ENCODE measurements at regions not wholly inside any gene's neighbourhood (a gene's known extent, or its start where the extent isn't known, plus 50 kb on each side); places are given as distances from the start of the nearest gene placed in this dataset.
A peak's percentile ranks its signal among the peaks of the same experiment; 100 is the strongest.

DNA sequence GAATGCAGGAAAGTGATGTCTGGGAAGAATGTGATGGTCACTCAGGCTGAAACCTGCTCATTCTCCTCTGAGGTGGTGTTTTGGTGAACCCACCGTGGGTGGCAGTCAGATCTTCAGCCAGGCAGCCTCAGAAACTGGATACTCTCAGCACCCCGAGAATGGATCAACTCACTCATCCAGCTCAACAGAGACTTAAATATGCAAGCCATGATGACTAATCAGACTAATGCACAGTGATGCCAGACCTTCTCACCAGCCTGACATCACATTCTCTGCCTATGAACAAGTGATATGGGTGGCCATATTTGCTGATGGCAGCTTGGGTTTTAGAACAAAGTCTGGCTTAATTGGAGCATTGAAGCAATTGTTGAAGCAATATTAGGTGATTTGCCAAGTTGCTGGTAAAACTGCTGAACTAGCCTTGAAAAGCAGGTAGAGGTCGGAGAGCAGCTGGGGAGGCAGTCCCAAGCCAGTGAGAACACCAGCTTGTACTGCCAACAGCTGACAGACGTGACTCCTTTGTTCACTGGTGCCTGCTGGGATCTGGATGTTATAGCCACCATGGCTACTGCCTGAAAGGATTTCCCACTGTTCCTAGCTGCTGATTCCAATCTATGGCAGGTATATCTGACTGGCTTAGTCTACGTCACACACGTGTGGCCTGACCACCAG, 608.1 kb downstream of the MID1IP1 start:
- Mint-ChIP-seq H3K27ac (no peak overlapping the region), H3K9me3 (peaks cover 13% of the 10 kb centered on the region), H3K4me3 (no peak overlapping the region), H3K27me3 (ENCODE audit: low read depth, poor library complexity) (peaks cover 21% of the 10 kb centered on the region), H3K4me1 (no peaks in the 10 kb centered on the region), H3K36me3 (ENCODE audit: low read depth) (no peaks in the 10 kb centered on the region)
- TF ChIP-seq, protein P1, sequence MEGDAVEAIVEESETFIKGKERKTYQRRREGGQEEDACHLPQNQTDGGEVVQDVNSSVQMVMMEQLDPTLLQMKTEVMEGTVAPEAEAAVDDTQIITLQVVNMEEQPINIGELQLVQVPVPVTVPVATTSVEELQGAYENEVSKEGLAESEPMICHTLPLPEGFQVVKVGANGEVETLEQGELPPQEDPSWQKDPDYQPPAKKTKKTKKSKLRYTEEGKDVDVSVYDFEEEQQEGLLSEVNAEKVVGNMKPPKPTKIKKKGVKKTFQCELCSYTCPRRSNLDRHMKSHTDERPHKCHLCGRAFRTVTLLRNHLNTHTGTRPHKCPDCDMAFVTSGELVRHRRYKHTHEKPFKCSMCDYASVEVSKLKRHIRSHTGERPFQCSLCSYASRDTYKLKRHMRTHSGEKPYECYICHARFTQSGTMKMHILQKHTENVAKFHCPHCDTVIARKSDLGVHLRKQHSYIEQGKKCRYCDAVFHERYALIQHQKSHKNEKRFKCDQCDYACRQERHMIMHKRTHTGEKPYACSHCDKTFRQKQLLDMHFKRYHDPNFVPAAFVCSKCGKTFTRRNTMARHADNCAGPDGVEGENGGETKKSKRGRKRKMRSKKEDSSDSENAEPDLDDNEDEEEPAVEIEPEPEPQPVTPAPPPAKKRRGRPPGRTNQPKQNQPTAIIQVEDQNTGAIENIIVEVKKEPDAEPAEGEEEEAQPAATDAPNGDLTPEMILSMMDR (IDR thresholded peaks at IDR 0.05) = no peak
- no peak for DNase-seq

DNA sequence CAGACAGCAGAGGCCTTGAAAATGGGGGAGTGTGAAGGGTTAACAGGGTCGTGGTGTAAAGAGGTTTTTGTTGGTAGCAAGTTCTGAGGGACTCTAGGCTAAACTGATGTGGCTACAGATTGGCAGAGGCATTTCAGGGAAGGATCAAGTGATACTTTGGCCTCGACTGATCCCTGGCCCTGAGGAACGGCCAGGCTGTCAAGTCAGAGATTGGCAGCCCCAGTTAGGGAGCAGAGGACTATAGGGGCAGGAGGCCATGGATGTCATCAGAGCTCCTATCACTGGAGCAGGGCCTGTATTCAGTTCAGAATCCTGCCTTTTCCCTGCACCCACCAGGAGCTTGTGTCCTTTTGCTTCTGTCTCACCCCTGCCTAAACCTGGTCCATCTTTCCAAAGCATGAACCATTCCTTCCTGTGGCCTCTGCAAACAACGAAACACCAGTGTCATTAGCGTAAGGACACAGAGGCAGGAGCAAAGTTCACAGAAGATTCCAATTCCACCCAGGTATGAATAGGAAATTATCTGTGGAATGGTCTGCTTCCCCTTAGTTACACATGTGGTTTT, 613.1 kb downstream of the MID1IP1 start:
- H3K4me3 Mint-ChIP-seq = no peak overlapping the region
- no peak overlapping the region for H3K27ac Mint-ChIP-seq
- H3K4me1 Mint-ChIP-seq = peaks cover 30% of the 10 kb centered on the region
- peaks cover 18% of the 10 kb centered on the region for H3K9me3 Mint-ChIP-seq
- TF ChIP-seq, protein P1 (IDR thresholded peaks at IDR 0.05) = no peak
- peaks cover 6% of the 10 kb centered on the region for H3K27me3 Mint-ChIP-seq (ENCODE audit: low read depth, poor library complexity)
- DNase-seq = no peak
- no peaks in the 10 kb centered on the region for H3K36me3 Mint-ChIP-seq (ENCODE audit: low read depth)

DNA sequence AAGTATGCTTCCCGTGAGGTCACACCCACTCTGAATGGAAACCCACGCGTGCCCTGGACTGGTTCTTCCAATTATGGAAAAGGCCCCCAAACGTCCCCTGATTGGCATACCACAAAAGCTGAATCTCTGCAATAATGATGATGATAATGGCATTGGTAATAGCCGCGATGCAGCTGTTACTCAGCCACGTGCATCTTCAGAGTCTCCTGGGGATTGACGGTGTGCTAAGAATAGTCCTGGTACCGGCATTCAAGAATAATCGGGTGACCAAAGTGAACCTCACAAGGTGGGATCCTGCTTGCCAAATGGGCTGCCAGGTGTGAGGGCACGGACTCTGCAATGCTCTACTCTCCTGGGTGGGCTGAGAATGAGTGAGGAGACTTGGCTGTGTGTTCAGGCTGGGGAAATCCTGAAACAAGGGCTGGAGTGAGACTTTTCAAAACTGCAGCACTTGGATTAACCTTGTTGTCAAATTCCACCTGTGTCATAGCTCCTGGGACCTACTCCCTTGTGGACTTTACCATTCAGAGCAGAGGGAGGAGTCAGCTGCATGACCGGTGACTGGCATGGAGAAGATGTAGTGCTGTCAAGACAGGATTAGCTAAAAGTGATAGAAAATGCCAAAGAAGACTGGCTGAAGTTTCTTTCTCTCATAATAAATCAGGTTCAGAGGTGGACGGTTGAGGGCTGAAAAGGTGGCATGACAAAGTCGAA, 615.4 kb downstream of the MID1IP1 start:
- Mint-ChIP-seq H3K4me1 (peaks cover 46% of the 10 kb centered on the region), H3K27me3 (ENCODE audit: low read depth, poor library complexity) (peaks cover 4% of the 10 kb centered on the region), H3K4me3 (no peak overlapping the region), H3K36me3 (ENCODE audit: low read depth) (no peaks in the 10 kb centered on the region), H3K9me3 (peaks cover 18% of the 10 kb centered on the region), H3K27ac (no peak overlapping the region)
- no peak for DNase-seq
- TF ChIP-seq, protein P1 (IDR thresholded peaks at IDR 0.05) = no peak

DNA sequence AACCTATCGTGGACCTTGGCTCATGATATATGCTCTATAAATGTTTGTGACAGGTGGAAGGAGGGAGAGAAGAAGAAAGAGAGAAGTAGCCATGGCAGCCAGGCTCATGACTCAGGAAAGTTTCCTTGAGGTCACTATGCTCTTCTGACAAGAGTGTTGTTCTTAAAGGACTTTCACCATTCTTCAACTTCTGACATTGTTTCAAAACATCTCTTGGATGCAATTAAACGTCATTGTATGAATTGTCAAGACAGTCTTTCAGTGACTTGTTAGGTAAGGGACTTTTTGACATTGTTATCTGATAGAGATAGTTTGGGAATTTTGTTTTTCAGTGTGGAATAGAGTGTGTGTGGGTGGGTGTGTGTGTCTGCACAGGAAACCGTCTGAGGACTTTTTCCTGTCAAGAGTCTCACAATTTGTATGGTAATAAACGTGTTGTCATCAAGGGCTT, 617.0 kb downstream of the MID1IP1 start:
- H3K9me3 Mint-ChIP-seq = peaks cover 28% of the 10 kb centered on the region
- peak overlapping the region; percentile 45 for H3K4me3 Mint-ChIP-seq
- H3K27me3 Mint-ChIP-seq (ENCODE audit: low read depth, poor library complexity) = no peaks in the 10 kb centered on the region
- TF ChIP-seq, protein P1 (IDR thresholded peaks at IDR 0.05) = no peak
- H3K27ac Mint-ChIP-seq = peak overlapping the region; percentile 53
- H3K4me1 Mint-ChIP-seq = peaks cover 46% of the 10 kb centered on the region
- no peaks in the 10 kb centered on the region for H3K36me3 Mint-ChIP-seq (ENCODE audit: low read depth)
- no peak for DNase-seq

DNA sequence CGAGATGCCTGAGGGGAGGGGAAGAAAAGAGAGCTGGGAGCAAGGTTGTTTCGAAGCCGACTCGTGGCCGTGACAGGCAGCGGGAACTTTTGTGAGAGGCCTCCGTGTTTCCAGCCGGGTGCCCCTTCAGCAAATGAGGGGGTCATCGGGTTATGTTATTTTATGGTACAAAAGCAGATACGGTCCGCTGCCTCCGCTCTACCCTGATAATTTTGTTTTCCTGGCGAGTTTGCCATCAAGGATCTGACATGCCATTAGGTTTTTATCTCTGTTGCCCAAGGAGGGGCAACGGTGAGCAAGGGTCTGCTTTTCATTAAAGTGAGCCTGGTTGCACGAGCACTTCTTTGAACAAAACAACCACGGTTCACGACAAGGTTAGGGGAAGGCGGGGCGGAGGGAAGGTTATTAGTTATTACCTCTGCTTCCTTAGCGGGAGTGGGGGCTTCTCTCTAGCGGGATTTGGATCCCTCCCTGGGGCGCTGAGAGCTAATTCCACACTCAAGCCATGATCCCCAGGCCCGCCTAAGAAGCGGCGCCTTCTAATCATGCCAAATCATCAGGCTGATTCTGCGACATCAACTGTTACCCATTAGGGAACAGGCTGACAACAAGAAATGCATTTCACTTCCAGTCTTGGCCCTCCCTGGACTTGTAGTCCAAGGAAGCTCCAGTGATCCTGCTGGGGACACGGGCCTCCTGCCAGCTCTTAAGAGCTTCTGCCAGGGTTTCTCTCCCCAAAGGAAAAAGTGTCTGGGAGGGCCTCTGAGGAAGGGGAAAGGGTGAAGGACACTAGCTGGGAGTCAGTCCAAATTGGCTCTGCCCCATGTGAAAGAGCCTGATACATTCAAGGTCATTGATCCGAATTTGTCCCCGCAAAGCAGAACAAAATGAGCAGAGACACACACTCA, 617.7 kb downstream of the MID1IP1 start:
- Mint-ChIP-seq H3K36me3 (ENCODE audit: low read depth) (no peaks in the 10 kb centered on the region), H3K4me3 (peak overlapping the region; percentile 45), H3K27ac (peak overlapping the region; percentile 53), H3K27me3 (ENCODE audit: low read depth, poor library complexity) (no peaks in the 10 kb centered on the region), H3K9me3 (peaks cover 31% of the 10 kb centered on the region), H3K4me1 (peaks cover 46% of the 10 kb centered on the region)
- TF ChIP-seq, protein P1 (IDR thresholded peaks at IDR 0.05) = no peak
- DNase-seq = peak; percentile 28

Measured in nephron progenitor cell (in vitro differentiated cells).